ENCODE measurements at regions not wholly inside any gene's neighbourhood (a gene's known extent, or its start where the extent isn't known, plus 50 kb on each side); places are given as distances from the start of the nearest gene placed in this dataset.

DNA sequence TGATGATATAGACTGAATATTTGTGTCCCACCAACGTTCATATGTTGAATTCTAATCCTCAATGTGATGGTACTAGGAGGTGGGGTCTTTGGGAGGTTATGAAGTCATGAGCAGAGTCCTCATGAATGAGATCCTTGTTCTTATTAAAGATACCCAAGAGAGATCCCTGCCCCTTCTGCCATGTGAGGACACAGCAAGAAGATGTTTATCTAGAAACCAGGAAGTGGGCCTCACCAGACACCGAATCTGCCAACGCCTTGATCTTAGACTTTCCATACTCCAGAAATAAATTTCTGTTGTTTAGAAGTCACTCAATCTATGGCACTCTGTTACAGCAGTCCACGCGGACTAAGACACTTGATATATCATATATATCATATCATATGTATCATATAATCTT lies 67.7 kb upstream of the GCM1 start:
- H3K9me3 ChIP-seq (ENCODE audit: control insufficient read depth, insufficient read depth, low read depth, low read length): no peaks in the 10 kb centered on the region
- TF ChIP-seq ZNF560 (tag by site-specific recombination; IDR thresholded peaks at IDR 0.05; ENCODE audit: borderline replicate concordance) (no peak), ZNF670 (tag by site-specific recombination; IDR thresholded peaks at IDR 0.05; ENCODE audit: low read depth) (no peak), TCF7L2 (IDR thresholded peaks at IDR 0.05; ENCODE audit: borderline replicate concordance, low read depth, low read length) (no peak), ZNF830 (tag by site-specific recombination; IDR thresholded peaks at IDR 0.05; ENCODE audit: low read depth) (no peak), ZNF16 (tag by site-specific recombination; IDR thresholded peaks at IDR 0.05; ENCODE audit: low read depth) (no peak), ZNF544 (tag by site-specific recombination; IDR thresholded peaks at IDR 0.05) (no peak), ZNF843 (tag by site-specific recombination; IDR thresholded peaks at IDR 0.05) (no peak), ZNF19 (tag by site-specific recombination; IDR thresholded peaks at IDR 0.05; ENCODE audit: low read depth) (no peak), ZNF561 (tag by site-specific recombination; IDR thresholded peaks at IDR 0.05; ENCODE audit: borderline replicate concordance) (no peak), WT1 (tag by site-specific recombination; IDR thresholded peaks at IDR 0.05) (no peak), ZNF423 (tag by site-specific recombination; IDR thresholded peaks at IDR 0.05) (no peak), ZNF548 (tag by site-specific recombination; IDR thresholded peaks at IDR 0.05) (no peak), YY1 (tag by site-specific recombination; IDR thresholded peaks at IDR 0.05) (no peak), ZNF132 (tag by site-specific recombination; IDR thresholded peaks at IDR 0.05; ENCODE audit: borderline replicate concordance) (no peak), ZNF558 (tag by site-specific recombination; IDR thresholded peaks at IDR 0.05) (no peak), ZNF76 (tag by site-specific recombination; IDR thresholded peaks at IDR 0.05; ENCODE audit: borderline replicate concordance, low read depth) (no peak), ZNF501 (tag by site-specific recombination; IDR thresholded peaks at IDR 0.05) (no peak), ZEB2 (tag by site-specific recombination; IDR thresholded peaks at IDR 0.05) (no peak)
- TF ChIP-seq, protein P1, sequence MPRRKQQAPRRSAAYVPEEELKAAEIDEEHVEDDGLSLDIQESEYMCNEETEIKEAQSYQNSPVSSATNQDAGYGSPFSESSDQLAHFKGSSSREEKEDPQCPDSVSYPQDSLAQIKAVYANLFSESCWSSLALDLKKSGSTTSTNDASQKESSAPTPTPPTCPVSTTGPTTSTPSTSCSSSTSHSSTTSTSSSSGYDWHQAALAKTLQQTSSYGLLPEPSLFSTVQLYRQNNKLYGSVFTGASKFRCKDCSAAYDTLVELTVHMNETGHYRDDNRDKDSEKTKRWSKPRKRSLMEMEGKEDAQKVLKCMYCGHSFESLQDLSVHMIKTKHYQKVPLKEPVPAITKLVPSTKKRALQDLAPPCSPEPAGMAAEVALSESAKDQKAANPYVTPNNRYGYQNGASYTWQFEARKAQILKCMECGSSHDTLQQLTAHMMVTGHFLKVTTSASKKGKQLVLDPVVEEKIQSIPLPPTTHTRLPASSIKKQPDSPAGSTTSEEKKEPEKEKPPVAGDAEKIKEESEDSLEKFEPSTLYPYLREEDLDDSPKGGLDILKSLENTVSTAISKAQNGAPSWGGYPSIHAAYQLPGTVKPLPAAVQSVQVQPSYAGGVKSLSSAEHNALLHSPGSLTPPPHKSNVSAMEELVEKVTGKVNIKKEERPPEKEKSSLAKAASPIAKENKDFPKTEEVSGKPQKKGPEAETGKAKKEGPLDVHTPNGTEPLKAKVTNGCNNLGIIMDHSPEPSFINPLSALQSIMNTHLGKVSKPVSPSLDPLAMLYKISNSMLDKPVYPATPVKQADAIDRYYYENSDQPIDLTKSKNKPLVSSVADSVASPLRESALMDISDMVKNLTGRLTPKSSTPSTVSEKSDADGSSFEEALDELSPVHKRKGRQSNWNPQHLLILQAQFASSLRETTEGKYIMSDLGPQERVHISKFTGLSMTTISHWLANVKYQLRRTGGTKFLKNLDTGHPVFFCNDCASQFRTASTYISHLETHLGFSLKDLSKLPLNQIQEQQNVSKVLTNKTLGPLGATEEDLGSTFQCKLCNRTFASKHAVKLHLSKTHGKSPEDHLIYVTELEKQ (tag by site-specific recombination; IDR thresholded peaks at IDR 0.05; ENCODE audit: borderline replicate concordance): no peak
- TF ChIP-seq, protein P2, sequence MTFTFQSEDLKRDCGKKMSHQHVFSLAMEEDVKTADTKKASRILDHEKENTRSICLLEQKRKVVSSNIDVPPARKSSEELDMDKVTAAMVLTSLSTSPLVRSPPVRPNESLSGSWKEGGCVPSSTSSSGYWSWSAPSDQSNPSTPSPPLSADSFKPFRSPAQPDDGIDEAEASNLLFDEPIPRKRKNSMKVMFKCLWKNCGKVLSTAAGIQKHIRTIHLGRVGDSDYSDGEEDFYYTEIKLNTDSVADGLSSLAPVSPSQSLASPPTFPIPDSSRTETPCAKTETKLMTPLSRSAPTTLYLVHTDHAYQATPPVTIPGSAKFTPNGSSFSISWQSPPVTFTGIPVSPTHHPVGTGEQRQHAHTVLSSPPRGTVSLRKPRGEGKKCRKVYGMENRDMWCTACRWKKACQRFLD (tag by site-specific recombination; IDR thresholded peaks at IDR 0.05): no peak
- no peak overlapping the region for H3K27ac ChIP-seq (ENCODE audit: extremely low read depth, low read depth, low read length)
- H3K4me3 ChIP-seq (ENCODE audit: low read depth, low read length): no peak overlapping the region
- H3K4me1 ChIP-seq (ENCODE audit: control insufficient read depth, insufficient read depth, low read length): 0 out of 2 replicates have a peak, but pooled peaks cover 2% of the 10 kb centered on the region
- CTCF ChIA-PET: no interaction called here
- H3K36me3 ChIP-seq (ENCODE audit: control insufficient read depth in 2 of 2, insufficient read depth in 1 of 2, low read length in 2 of 2): no peaks in the 10 kb centered on the region
- POLR2A ChIA-PET: no interaction called here

DNA sequence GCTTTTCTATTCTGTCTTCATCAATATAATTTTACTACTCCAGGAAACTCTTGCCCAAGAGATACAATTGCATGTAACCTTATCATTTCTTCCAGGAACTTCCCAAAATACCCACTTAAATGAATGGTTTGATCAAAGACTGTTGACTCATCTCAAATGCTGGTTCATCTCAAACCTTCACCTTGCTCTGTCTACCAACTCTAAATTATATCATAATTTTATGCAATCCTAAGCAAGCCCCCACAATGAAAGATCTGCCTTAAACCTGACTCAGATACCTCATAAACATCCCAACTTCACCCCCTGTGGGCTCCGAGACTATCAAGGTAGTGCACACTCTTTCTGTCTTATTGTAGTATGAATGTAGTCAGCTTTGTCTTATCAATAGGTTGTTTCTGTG lies 65.5 kb upstream of the GCM1 start:
- H3K36me3 ChIP-seq (ENCODE audit: control insufficient read depth in 2 of 2, insufficient read depth in 1 of 2, low read length in 2 of 2): no peaks in the 10 kb centered on the region
- H3K27ac ChIP-seq (ENCODE audit: extremely low read depth, low read depth, low read length): no peak overlapping the region
- H3K4me3 ChIP-seq (ENCODE audit: low read depth, low read length): no peak overlapping the region
- CTCF ChIA-PET: no interaction called here
- POLR2A ChIA-PET: no interaction called here
- H3K9me3 ChIP-seq (ENCODE audit: control insufficient read depth, insufficient read depth, low read depth, low read length): no peaks in the 10 kb centered on the region
- 0 out of 2 replicates have a peak, but pooled peaks cover 2% of the 10 kb centered on the region for H3K4me1 ChIP-seq (ENCODE audit: control insufficient read depth, insufficient read depth, low read length)
- TF ChIP-seq ZNF324 (tag by site-specific recombination; IDR thresholded peaks at IDR 0.05) (no peak), ZNF112 (tag by site-specific recombination; IDR thresholded peaks at IDR 0.05) (no peak), ZNF626 (tag by site-specific recombination; IDR thresholded peaks at IDR 0.05) (no peak), ZNF214 (tag by site-specific recombination; IDR thresholded peaks at IDR 0.05; ENCODE audit: borderline replicate concordance) (no peak), ZNF175 (tag by site-specific recombination; IDR thresholded peaks at IDR 0.05) (no peak), GLI2 (tag by site-specific recombination; IDR thresholded peaks at IDR 0.05; ENCODE audit: borderline replicate concordance, low read depth) (no peak), MEIS1 (CRISPR knock-in tag; IDR thresholded peaks at IDR 0.05; ENCODE audit: borderline replicate concordance) (no peak), IKZF3 (tag by site-specific recombination; IDR thresholded peaks at IDR 0.05) (no peak), ZNF670 (tag by site-specific recombination; IDR thresholded peaks at IDR 0.05; ENCODE audit: low read depth) (no peak), ZNF654 (tag by site-specific recombination; IDR thresholded peaks at IDR 0.05; ENCODE audit: low read depth) (no peak), ZNF366 (tag by site-specific recombination; conservative IDR thresholded peaks at IDR 0.05) (no peak), ZNF548 (tag by site-specific recombination; IDR thresholded peaks at IDR 0.05) (no peak), ZNF155 (tag by site-specific recombination; IDR thresholded peaks at IDR 0.05) (no peak), TRIM28 (IDR thresholded peaks at IDR 0.05; ENCODE audit: borderline replicate concordance, low read length) (no peak), ZNF354C (tag by site-specific recombination; IDR thresholded peaks at IDR 0.05; ENCODE audit: borderline replicate concordance, low read depth) (no peak)
- TF ChIP-seq, protein P3, sequence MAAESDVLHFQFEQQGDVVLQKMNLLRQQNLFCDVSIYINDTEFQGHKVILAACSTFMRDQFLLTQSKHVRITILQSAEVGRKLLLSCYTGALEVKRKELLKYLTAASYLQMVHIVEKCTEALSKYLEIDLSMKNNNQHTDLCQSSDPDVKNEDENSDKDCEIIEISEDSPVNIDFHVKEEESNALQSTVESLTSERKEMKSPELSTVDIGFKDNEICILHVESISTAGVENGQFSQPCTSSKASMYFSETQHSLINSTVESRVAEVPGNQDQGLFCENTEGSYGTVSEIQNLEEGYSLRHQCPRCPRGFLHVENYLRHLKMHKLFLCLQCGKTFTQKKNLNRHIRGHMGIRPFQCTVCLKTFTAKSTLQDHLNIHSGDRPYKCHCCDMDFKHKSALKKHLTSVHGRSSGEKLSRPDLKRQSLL (tag by site-specific recombination; IDR thresholded peaks at IDR 0.05): no peak

Measured in HEK293 (cell line).